Hematopoietic multipotent progenitor cell treated with erythropoietin and hydrocortisone succinate and interleukin-3 and kit ligand, for 8 days (in vitro differentiated cells): ENCODE measurements at regions not wholly inside any gene's neighbourhood (a gene's known extent, or its start where the extent isn't known, plus 50 kb on each side); places are given as distances from the start of the nearest gene placed in this dataset.

Experiments used
- DNase-seq: peaks from one replicate; pipeline ENCODE4 v3.0.0-alpha.2; 2015

DNA sequence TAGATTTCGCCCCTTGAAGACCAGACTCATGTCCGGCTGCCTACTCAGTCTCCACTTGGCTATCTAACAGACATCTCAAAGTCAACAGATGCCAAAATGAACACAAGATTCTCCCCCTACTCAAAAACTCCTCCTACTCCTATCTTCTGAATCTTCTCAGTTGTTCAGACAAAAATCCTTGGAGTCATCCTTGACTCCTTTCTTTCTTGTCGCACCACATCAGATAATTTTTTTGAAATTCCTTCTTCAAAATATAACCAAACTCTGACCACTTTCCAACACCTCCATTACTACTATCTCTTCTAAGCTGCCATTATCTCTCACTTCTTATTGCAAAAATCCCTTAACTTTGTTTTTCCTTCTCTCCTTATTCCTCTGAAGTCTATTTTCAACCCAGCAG, 141.9 kb upstream of the SLC7A14 start:
- no peak for DNase-seq

DNA sequence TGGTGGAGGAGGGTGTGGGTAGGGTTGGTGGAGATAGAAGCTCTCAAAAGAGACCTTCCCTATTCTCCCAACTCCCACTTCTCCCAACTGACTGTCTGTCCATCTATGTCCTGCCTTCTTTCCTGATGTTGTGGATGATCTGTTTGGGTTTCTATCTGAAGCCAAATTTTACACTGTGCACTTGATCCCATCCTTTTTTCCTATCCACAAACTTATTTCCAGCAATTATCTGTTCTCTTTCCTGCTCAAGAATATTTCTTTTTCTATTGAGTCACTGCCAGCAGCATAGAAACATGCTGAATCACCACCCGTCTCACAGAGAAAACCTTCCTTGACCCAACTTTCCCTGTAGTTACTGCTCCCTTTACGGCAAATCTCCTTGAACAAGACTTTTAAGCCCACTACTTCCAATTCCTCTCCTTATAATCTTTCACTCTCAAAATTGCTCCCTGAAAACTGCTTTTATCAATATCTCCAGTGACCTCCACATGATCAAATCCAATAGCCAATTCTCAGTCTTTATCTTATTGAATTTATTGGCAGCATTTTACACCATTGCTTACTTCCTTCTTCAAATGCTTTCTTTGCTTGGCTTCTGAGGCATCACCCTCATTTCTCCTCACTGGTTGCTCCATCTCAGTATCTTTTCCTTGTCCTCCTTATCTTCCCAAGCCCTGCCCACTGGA, 141.2 kb upstream of the SLC7A14 start:
- peak; percentile 71 for DNase-seq

DNA sequence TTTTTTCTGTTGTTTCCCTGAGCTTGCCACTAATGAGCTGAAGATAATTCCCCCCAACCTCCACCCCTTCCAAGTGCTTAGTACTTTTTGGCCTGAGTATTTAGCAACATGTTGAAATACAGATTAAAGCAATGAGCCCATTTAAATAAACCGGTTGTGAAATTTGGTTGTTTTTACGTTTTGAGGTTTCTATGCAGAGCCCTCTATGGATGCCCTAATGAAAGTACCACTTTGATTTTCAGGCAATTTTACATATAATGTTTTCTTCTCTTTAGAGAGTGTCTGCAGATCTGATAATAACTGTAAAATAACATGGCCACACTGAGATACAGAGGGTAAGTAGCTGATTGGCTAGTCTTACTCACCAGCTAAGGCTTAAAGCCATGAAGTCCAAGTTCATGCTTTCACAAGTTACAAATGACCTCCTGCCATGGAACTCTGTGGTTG, 139.4 kb upstream of the SLC7A14 start:
- DNase-seq: peak; percentile 50

DNA sequence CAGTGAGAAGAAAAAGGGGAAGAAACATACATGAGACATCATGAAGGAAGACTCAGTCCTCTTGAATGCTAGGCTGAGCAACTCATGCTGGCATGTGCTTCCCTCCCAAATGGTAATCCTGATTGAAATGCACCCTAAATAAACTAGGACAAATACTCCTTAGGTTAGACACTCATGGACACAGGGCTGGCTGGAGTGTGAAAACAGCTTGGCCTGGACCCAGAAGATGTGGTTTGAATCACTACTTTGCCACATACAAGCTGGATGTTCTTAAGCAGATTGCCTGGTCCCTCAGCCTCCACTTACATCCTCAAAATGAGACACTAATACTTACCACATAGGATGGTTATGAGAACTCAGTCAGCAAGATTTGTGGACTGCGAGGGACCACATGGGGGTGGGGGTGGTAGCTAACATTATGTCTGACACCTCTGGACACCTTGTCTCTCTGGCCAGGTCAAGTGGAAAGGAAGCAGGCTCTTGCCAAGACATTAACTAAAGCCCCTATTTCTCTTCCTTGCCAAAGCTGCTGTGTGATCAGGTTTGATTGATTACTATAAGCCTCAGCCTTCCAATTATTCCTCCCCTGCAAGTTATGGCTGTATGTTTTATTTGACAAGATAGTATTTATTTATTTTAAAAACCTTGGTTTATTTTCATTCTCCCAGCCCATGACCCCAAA, 138.9 kb upstream of the SLC7A14 start:
- DNase-seq: no peak

DNA sequence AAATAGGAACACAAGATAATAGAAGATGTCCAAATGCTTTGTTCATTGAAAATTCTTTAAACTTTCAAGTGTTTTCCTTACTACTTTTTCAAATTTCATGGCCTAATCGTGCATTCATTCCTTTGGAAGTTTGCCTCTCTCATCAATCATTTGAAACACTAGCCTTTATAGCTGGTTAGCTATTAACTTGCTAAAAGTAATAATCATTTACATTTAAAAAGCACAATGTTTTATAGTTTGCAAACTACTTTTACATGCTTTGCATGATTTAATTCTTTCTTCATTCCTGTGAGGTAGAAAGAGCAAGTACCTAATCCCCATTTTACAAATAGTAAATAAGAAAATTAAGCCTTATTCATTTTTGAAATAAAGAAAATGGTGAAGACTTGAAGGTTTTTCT, 137.4 kb upstream of the SLC7A14 start:
- no peak for DNase-seq

DNA sequence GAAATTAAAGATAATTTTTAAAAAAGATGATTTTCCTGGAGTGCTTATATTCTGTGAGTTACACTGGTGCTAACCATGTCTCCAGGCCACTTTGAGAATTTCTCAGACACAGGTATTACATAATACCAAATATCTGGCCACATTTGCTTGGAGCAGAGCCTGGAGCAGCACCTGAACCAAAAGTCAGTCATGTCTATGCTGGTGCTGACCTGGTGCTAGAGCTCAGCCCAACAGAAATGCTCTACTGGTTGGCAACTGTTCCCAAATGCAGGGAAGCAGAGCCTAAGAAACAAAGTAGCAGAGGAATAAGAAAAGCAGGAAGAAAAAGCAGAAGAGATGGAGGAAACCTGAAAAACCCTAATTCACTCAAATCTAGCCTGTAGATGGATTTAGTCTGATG, 135.7 kb upstream of the SLC7A14 start:
- no peak for DNase-seq

DNA sequence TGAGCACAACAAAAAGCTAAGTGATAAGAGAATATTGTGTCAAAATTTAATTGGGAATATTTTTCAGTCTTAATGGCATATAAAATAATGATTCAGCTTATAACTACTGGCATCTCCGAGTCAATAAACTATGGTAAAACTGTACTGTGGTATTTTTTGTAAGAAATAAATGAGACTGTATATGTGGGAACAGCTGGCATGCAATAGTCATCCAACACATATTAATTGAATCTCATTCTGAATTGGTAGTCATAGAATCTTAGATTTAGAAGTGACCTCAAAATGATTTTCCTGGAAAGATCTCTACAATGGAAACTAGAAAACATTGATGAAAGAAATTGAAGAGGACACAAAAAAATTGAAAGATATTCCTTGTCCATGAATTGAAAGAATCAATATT, 133.4 kb upstream of the SLC7A14 start:
- DNase-seq: no peak

DNA sequence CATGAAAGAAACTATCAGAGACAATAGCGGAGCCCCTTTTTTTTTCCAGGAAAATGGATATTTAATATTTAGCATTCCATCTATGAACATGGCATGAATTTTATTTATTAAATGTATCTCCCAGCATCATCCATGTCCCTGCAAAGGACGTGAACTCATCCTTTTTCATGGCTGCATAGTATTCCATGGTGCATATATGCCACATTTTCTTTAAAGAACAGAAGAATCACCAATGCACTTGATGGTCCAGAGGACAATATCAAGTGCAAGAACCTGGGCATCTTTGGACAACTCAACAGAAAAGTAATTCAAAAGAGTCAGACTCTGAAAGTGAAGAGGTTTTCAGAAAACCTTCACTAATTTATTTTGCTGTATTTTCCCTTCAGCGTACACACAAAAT, 133.0 kb upstream of the SLC7A14 start:
- no peak for DNase-seq

DNA sequence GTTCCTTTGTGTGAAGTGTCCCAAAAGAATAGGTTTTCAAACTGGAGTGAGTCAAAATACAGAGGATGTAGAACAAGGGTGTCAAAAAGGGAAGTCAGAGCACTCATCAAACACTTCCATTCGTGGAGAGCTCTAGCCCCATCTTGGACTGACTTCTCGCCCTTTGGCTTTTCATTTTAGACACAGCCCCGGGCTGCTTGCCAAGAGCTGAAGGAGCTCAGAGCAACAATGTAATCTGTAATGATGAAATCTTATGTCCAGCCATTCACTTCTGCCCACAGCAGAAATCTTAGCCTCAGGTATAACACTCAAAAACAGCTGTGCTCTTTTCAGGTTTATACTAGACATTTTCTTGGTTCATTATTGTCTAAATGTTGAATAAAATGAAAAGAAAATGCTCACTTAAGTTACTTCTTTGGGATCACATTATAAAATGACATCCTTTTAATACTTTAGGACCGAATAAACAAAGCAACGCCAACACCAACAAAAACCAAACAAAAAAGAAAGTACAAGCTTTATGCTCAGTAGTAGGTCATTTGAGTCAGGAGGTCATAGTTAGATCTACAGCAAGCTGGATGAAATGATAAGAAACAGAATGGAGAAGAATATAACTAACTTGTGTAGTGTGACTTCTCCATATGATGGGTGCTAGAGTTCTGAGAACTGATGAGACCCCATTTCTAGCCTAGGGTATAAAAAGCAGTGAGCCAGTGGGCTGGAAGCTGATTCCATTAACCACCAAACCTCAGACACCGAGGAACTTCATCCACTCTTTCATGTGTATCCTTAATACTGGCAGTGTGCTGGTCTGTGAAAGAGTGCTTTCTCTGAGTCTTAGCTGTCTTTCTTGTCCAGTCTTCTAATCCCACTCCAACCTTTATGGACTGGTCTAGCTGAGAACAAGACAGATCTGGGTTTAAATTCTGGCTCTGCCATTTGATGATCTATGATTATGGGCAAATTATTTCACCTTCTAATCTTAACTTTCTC, 131.8 kb upstream of the SLC7A14 start:
- peak; percentile 50 for DNase-seq

DNA sequence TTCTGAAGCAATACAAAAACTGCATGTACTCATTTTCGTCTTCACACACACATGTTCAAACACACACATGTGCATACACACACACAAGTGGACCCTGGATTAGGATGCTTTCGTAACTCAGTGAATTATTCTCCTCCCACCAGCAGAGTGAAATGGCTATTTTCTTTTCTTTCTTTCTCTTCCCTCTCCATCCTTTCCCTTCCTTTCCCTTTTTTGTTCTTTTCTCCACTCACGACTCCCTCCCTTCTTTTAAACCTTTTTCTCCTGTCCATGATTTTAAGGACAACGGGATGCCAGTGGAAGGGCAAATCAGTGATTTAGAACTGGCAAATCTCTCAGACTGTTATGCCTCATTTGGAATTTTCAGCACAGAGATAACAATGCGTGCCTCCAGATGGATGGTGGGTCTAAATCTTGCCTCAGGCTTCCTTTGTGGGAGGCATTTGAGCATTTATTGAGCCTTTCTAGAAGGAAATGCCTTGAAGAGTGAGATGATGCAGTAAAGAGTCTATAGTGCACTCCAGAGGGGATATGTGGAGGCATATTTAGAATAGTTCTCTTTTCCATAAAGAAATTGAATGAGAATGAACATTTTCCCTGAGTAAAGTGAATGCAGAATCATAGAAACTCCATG, 130.4 kb upstream of the SLC7A14 start:
- DNase-seq: no peak

DNA sequence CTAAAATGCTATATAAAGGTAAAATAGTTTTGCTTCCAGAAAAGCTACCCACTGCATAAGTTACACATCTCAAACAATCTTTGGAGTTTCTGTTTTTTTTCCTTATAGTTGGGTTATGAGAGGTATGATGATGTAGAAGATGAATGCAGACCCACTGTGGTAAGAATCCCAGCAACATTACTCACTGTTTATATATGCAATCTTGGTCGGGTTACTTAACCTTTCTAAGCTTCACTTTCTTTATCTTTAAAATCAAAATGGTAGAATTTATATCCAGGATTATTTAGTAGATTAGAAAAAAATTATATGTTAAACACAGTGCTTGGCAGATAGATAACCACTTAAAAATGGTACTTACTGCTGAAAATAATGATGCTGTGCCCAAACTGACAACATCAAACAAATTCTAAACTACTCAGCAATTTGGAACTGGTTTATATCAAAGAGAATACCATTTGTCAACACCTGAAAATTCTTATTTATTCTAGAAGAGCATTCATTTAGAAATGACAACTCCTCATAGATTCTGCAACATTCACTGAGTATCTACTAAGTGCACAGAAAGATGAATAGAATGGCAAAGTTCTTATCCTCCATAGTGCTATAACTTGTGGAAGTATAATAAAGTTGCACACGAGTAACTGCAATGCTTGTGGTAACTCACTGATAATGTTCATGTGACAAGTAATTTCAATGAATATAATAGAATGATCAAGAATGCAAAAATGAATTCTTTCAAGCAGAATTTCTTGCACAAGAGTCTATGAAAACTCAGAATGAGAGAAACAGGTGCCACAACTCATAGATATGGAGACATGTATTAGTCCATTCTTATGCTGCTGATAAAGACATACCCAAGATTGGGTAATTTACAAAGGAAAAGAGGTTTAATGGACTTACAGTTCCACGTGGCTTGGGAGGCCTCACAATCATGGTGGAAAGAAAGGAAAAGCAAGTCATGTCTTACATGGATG, 129.0 kb upstream of the SLC7A14 start:
- DNase-seq: no peak

DNA sequence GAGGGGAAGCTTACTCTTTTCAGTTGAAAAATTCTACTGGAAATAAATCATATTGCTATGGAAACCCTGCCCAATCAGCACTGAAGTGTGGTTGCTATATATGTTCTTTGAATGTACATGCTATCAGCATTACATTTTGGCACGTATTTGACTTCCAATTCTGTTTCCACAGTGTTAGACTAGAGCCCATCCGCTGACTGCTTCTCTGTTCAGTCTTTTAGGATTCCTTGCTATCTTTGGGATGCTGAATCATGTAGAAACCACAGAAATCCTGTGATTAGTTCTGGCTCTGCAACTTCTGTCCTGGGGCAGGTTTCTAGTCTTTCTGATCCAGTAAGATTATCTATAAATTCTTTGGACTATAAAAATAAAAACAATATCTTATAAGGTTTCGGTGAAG, 128.2 kb upstream of the SLC7A14 start:
- DNase-seq: no peak

DNA sequence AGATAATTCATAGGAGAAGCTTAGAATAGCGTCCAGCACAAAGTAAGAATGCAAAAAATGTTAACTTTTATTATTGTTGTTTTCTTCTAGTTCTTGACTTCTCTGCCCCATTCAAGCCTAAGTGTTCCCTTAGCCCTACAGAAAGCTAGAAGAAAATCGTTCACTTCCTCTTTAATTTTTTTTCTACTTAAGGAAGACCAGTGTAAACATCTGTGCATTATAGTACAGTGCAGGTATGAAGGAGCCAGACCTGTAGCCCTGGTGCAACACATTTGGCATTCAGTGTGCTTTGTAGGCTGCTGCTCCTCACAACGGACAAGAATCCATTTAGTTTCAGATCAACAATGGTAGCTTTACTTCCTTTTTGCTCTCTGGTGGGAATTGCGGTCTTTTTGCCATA, 127.8 kb upstream of the SLC7A14 start:
- no peak for DNase-seq

DNA sequence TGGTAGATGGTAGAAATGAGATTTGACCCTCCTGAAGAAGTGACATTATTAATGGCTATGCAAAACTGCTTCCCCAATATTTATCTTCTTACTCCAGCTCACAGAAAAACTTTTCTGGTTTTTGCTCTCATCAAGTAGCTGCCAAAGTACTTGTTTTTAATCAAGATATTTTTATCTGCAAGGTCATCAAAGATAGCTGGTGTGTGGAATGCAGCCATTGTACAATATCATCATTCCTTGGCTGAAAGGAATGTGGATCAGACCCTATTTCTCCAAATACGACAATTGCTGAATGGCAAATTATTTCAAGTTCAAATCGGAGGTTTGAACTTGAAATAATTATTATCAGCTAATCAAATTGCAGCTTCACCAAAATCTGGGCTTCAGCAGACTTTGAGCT, 126.9 kb upstream of the SLC7A14 start:
- DNase-seq: no peak

DNA sequence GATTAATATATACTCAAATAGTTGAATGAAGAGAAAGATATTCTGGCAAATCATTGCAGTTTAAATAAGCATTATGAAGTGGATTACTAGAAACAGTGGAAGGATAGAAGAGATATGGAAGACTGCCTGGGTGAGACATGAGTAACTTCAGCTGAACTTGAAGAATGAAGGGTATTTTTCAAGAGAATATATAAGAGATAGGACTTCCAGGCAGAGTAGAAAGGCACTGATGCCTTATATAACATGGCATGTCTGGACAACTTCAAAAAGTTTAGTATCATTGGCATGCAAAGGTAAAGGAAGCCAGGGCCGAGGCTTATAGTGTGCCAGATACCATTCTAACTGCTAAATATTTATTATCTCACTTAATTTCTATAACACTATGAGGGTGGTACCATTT, 126.5 kb upstream of the SLC7A14 start:
- DNase-seq: no peak

DNA sequence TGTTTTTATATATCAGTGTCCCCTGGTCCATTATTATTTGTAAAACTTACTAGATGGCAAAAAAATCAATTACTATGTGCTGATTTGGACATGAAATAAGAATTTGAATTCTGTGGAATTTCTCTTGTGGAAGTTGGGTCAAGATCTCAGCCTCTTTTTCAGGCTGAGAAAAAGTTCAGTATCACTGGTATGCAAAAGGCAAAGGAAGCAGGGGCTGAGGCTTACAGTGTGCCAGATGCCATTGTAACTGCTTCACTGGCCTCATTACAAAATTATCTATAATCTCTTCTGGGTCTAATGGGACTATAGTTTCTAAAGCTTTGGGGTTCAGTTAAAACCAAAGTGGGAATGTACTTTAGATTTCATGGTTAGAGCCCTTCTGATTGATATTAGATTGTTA, 125.9 kb upstream of the SLC7A14 start:
- DNase-seq: no peak

DNA sequence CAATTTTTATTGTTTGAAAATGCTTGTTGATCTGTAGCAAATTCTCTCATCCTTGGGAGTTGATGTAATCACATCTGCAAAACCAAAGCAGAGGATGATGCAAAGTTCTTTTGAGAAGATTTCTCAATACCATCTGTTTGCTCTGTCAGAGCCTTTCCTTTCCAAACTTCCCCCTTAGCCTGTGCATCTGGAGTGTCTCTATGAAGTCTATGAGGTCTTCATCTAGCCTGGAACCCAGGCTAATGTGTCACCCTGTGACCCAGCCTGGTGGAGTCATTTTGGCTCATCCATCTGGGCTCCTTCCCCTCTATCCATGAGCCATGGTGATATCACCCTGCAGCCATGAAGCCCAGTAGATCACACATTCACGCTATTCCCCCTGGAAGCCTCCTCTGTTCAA, 123.2 kb upstream of the SLC7A14 start:
- no peak for DNase-seq

DNA sequence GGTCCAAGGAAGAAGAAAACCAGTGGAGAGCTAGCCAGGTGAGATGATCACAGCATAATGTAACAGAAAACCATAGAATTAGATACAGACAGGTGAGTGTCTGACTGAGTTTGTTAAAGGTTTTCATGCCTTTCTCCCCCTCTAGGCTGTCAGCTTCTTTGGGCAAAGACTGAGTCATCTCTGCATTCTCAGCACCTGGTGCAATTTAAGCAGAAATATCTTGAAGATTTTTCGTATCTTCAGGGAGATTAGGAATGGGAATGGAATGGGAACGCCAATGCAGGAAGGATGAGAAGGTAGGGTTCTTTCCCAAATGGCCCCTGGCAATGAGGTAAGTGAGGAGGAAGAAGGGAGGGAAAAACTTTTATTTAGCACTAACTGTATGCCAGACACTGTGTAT, 122.0 kb upstream of the SLC7A14 start:
- no peak for DNase-seq

DNA sequence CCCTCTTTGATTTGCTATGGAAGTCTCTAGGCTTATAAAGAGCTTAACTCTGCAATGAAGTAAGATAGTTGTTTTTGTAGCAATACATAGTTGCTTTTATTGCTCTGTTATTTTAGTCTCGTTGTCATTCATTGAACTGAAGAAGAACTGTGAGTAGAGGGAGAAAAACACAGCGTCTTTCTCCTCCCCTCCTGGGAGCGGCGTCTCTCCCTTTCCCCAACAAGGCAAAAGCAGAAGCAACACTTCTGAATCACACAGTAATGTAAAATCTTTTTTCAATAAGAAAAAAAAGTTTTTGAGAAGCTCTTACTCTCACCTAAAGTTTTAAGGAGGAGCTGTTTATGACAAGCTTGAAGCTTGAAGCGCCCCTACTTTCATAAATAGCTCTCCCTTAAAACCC, 119.3 kb upstream of the SLC7A14 start:
- no peak for DNase-seq

DNA sequence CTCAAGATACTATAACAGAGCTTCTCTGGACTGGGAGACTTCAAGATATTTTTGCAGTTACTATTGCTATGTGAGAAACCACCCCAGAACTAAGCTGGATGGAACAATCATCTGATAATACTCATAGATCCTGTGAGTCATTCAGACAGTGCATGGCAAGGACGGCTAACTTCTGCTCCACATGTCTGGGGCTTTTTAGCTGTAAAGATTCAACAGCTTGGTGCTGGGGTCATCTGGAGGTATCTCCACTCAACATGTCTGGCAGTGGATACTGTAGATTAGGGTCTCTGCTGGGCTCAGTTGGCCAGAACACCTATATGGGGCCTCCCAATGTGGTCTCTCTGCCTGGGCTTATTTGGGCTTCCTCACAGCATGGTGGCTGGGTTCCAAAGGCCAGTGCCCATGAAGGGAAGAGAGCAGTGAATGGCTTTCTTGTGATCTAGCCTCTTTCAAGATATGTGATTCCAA, 117.3 kb upstream of the SLC7A14 start:
- peak; percentile 69 for DNase-seq
